ENCODE measurements at regions not wholly inside any gene's neighbourhood (a gene's known extent, or its start where the extent isn't known, plus 50 kb on each side); places are given as distances from the start of the nearest gene placed in this dataset.

GRCh38 chr17:5921512-5922282 is 148.5 kb upstream of the WSCD1 start:
- TF ChIP-seq, protein P1, sequence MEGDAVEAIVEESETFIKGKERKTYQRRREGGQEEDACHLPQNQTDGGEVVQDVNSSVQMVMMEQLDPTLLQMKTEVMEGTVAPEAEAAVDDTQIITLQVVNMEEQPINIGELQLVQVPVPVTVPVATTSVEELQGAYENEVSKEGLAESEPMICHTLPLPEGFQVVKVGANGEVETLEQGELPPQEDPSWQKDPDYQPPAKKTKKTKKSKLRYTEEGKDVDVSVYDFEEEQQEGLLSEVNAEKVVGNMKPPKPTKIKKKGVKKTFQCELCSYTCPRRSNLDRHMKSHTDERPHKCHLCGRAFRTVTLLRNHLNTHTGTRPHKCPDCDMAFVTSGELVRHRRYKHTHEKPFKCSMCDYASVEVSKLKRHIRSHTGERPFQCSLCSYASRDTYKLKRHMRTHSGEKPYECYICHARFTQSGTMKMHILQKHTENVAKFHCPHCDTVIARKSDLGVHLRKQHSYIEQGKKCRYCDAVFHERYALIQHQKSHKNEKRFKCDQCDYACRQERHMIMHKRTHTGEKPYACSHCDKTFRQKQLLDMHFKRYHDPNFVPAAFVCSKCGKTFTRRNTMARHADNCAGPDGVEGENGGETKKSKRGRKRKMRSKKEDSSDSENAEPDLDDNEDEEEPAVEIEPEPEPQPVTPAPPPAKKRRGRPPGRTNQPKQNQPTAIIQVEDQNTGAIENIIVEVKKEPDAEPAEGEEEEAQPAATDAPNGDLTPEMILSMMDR (IDR thresholded peaks at IDR 0.05; ENCODE audit: low read length), result no peak
- TF ChIP-seq EZH2 (optimal IDR thresholded peaks at IDR 0.05; ENCODE audit: low read depth, low read length) (no peak), EZH2phosphoT487 (IDR thresholded peaks at IDR 0.05; ENCODE audit: low read length) (no peak)
